Activated CD8-positive, alpha-beta memory T cell treated with anti-CD3 and anti-CD28 coated beads for 4 hours (primary cell): ENCODE measurements at regions not wholly inside any gene's neighbourhood (a gene's known extent, or its start where the extent isn't known, plus 50 kb on each side); places are given as distances from the start of the nearest gene placed in this dataset.

Source experiments
- DNase-seq, 2 donors: peaks; one replicate each; pipeline ENCODE4 v3.0.0-alpha.2; 2020; ENCODE audit warnings: low read depth in 2 of 2

DNA sequence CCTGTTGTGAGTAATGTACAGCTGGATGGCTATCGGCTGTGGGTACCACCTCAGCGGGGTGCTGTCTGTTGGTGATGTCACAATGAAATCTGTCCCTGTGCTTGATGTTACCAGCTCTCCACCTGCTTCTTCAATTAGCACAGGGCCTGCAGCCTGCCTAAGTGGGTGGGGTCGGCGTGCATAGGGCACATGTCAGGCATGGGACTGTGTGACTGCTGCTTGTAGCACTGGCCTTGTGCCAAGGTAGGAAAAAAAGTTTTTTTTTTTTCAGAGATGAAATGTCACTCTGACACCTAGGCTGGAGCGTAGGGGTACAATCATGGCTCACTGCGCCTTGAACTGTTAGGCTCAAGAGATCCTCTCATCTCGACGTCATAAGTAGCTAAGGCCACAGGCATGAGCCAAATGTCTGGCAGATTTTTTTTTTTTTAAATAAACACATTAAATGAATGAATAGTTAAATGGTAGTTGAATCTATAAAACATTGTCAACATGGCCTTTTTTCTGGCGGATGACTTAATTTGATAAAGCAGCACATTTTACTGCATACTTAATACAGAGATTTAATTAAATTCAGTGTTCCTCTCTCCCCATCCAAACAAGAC, 222.5 kb downstream of the NXNL2 start:
- DNase-seq, result no peak

DNA sequence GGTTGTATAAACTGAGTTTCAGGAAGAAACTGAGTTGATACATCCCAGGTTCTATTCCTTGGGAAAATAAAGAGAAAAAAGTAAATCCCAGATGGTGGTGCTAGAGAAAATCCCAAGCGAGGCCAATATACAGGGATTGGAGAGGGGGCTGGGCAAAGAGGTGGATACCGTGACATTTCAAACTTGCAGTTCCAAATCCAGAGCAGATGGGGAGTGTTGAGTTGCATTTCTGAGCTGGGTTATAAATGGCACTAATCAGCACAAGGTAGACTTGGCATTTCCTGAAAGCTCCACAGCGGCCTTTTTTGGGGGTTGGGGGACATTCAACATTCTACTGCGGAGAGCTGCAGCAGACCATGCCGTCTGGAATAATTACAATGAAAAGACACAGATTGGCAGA, 224.4 kb downstream of the NXNL2 start:
- DNase-seq, result no peak

DNA sequence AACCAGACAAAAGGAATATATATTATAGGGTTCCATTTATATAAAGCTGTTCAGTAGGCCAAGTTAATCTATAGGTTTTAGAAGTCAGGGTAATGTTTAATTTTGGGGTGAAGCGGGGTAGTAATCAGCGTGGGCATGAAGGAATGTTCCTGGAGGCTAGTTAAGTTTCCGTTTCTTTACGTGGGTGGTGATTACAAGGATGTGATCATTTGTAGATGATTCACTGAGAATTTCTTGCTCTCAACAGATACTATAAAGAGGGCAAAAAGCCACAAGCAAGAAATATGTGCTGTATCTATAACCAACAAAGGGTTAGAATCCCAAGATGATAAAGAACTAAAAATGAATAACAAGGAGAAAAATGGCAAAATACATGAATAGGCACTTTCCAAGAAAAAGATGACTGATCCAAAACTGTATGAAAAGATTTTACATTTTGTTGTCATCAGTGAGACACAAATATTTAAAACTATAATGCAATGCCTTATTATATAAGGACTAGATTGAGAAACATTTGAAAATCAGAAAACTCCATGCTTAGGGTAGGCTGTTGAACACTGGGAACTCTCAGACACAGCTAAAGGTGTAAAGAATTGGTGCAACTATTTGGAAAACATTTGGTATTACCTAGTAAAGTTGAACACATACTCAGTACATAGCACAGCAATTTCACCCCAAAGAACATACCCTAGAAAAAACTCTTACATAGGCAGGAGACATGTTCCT, 224.3 kb upstream of the S1PR3 start:
- no peak for DNase-seq

DNA sequence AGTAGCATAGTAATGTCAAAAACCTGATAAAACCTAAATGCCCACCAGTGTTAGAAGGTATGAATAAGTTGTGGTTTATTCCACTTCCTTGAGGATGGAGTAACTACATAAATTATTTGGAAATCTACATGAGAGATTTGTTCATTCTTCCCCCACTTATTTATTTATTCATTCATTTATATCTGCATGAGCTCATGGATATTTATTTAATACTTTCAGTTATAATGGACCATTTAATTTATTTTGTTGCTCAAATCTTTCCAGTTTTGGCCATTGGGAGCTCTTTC, 223.8 kb upstream of the S1PR3 start:
- DNase-seq, result no peak

DNA sequence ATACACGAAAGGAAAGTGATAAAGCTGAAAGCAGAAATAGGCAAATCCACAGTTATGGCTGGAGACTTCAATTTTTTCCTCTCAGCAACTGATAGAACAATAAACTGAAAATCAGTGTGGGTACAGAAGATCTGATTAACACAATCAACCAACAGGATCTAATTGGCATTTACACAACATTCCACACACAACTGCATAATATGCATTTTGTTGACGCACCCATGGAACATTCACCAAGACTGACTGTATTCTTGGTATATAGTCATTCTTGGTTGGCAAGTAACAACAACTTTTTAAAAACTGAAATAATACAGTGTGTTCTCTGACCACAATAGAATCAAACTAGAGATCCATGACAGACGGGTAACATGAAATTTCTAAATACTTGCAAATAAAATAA, 218.7 kb upstream of the S1PR3 start:
- DNase-seq, result no peak

DNA sequence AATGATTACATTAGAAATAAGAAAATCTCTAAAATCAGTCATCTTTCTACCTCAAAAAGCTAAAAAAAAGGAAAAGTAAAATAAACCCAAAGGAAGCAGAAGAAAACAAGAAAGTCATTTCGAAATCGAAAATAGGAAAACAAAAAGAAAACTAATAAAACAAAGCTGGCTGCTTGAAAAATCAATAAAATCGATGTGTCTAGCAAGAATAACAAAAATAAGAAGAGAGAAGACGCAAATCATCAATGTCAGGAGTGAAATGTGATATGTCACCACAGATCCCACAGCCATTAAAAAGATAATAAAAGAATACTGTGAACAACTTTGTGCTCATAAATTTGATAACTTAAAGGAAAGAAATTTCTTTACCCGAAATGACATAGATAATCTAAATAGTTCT, 218.1 kb upstream of the S1PR3 start:
- no peak for DNase-seq

DNA sequence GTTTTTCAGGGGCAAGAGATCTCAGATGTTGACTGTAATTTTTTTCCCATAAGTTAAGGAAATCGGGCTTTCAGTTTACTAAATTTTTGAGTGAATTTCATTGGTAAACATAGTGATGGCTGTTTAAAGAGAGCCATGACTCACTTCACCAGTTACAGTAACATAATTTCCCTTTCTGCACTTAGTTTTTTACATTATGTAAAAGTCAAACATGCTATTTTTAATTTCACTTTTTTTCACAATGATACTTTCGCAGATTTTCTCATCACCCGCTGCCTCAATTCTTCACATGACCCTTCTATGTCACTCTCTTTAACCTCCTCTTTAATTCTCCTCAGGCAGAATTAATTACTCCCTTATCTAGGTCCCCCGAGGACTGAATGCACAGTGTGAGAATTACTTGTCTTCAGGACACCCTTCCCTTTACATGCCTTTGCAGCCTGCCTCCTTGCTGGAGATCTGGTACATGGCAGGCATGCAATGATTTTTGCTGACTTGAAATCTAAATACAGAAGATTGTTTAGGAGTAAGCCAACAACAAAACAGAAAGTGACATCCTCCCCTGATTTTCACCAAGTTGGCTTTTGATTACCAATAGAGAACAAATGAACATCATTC, 217.5 kb upstream of the S1PR3 start:
- DNase-seq, result no peak

DNA sequence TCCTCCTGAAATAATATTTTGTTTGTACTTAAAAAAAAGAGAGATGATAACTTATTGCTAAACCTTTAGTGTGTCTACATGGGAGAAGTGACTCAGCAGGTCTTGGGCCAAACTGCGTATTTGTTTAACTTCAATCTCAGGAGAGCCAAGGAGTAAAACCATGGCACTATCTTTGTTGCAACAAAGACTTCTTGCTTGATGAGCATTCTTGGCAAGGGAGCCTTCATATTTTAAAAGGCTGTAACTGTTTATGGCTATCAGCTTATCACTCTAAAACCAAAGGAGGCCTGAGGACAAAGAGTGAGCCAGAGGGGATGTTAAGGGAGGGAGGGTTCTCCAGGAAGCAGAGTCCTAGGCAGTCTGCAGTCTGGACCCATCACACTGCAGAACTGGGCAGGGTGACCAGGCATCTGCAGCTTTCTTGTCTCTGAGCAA, 216.2 kb upstream of the S1PR3 start:
- DNase-seq, result no peak

DNA sequence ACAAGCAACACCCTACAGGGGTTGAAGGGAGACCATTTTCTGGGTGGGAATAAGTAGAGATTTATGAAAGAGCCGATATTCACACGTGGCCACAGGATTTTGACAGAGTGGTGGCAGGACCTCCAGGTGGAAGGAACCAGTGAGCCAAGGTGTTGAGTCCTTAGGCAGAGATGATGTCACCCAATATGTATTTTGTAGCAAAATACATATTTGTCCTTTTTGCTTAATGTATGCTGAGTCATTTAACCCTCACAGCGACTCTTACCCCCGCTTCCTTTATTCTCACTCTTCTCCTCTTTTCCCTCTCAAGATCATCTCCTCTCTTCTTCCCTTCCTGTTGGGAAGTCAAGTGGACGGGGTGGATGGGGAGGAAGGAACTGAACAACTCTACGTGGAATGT, 215.7 kb upstream of the S1PR3 start:
- DNase-seq, result no peak

DNA sequence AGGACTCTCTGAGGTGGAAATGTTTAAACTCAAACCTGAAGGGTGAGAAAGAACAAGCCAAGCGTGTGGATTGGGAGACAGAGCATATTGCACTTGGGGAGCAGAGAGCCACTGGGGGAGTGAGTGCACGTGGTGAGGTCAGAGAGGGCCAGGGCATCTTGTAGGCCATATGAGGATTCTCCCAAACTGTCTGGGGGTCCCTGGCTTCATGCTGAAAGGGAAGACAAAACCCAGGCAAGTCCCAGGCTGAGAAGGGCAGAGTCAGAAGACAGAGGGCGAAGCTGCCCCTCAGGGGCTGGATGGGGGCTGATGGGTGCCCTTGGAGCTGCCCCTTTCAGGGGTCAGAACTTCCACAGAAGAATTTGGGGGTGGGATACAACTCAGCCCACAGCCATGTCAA, 215.3 kb upstream of the S1PR3 start:
- no peak for DNase-seq

DNA sequence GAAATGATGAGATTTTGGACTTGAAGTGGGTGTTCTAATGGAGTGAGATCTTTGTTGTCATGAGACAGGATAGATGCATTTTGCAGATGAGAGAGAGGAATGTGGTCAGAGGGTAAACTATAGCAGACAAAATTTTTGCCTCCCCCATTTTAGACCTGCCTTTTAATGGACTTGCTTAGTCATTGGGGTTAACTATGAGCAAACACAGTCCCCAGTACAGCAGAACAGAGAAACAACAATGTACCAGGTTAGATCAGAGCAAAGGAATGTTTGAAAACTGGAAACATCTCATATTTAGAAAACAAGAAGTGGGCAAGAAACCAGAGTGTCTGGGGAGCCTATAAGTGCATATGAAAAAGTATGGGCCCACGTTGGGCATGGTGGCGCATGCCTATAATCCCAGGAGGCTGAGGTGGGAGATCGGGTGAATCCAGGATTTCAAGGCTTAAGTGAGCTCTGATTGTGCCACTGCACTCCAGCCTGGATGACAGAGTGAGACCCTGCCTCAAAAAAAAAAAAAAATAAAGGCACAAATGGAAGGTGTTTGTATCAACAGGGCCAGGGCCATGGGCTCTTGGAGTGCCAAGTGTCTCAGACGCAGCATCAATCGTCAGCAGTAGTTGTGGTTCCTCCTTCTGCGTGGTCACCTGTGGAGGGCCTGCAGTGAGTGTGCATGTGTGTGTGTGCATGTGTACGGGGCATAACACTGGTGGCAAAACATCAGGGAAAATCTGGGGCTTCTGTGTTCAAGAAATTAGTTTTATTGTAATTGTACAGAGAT, 214.4 kb upstream of the S1PR3 start:
- no peak for DNase-seq

DNA sequence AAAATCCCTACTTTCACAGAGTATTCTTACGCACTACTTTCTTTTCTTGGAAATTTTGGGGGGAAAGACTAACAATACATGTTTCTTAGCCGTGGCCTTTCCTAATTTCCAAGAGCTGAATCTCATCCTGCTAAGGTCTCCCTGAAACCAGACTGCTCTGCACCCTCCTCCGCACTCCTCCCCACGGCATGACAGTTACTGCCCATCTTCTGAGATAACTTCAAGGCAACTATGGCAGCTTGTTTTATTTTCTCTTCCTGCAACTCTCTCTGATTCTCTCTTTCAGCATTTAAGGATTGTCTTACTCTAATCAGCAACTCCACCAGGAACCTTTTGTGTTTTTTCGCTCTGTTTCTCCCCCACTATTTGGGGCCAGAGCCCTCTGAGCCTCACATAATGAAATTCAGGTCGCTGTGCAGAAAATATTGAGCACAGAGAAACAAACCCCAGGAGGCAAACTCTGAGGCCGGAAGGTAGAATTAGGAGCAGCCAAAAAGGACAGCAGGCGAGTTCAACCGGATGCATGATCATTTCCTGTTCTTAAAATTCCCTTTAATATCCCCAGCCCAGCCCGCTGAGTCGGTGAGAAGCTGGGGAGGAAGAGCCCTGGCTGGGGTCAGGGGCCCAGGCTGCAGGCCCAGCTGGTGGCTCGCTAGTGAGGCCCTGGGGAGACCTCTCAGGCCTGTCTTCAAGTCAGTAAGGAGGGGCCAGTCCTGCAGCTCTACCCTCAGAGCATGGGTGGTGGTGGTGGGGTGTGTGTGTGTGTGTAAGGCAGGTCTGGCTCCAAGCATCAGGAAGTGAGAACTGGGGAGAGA, 213.6 kb upstream of the S1PR3 start:
- no peak for DNase-seq

DNA sequence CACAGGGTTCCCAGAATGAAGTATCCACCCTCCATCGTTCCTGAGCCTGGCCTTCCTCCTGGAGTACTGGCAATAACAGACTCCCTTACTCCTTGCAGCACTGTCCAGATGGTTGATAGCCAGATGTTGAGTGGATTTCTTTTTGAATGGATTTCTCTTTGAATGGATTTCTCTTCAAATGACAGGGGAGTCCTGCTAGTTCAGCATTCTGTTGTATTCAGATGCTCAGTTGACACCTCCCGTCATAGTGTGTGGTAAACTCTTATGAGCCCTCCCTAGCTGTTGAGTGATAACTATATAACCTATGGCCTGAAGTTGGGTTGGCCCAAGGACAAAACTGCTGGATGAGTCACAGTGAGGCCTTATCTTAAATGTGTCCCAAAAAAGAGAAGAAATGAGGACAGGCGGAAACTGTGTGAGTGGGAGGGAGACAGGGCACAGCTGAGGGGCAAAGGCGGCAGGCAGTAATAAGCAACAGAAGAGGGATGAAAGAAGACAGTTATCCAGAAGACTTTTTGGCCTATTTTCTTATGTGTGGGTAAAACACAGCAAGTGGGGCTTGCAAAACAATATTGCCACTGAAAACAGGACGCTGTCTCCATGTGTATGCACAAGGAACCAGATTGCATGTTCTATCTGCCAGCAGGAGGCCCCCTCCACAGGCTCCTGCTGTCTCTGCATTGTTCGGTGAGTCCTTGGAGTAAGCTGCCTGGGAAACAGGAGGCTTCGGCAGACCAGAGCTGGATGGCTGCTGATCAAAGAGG, 209.5 kb upstream of the S1PR3 start:
- DNase-seq, result no peak

DNA sequence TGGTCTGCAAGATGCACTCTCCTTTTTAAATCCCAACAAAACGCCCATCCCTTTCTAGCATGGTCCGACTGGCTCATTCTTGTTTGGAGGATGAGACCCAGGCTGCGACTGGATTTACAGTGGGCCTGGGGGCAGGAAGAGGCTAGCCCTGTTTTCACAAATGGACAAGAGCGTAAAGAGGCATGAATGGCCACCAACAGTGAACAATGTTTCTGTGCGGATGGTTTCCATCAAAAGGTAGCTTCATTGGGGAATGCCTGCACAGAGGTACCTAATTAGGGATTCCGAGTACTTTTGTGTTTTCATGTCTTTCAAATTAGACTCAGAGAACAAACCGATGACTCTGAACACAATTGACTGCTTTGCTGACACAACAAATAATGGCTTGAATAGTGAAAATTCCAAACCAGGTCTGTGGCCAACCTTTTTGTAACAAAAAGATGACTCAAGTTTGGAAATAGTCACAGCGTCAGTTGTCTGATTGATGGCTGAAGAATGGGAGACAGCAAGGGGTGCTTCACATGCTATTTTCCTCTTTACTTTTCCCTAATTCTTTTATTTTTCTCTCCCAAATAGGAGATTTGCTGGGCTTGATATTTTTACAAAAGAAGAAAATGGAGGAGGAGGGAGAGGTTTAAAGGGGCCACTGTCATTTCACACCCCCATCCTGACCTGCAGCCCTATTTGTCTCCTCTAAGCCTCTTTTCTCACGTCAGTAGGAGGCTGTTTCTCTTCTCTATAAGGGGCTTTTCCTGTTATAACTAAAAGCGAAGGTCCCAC, 208.1 kb upstream of the S1PR3 start:
- no peak for DNase-seq

DNA sequence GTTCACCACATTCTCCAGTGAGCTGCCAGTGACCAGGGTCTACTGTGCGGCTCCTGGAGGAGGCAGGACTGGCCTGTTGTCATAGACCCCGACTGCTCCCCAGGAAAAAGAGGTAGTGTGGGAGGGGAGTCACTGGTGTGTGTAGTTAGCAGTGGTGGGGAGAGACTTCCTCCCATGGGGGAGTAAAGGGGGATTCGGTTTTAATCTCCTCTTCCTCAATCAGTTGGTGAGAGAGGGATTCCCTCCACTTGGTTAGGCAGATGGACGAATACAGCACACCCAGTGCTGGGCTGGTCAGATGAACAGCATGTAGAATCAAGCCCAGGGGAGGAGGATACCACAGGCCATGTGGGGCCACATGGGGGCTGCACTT, 207.6 kb upstream of the S1PR3 start:
- DNase-seq, result no peak

DNA sequence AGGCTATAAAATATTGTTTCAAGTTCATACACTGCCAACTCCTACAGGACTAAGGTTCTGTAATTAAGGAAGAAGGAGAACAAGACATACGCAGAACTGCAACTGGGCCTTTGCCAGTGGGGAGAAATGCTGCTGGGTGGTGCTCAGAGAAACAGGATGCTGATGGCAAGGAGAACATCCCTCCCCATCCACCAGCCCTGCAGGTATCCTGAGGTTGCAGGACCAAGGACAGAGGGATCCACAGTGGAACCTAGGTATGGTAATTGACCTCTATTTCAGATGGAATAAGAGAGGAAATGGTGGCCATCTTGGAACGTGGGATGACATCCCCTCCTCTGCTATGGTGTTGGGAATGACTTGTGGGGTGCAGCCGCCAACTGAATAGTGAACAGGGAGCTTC, 206.3 kb upstream of the S1PR3 start:
- no peak for DNase-seq

DNA sequence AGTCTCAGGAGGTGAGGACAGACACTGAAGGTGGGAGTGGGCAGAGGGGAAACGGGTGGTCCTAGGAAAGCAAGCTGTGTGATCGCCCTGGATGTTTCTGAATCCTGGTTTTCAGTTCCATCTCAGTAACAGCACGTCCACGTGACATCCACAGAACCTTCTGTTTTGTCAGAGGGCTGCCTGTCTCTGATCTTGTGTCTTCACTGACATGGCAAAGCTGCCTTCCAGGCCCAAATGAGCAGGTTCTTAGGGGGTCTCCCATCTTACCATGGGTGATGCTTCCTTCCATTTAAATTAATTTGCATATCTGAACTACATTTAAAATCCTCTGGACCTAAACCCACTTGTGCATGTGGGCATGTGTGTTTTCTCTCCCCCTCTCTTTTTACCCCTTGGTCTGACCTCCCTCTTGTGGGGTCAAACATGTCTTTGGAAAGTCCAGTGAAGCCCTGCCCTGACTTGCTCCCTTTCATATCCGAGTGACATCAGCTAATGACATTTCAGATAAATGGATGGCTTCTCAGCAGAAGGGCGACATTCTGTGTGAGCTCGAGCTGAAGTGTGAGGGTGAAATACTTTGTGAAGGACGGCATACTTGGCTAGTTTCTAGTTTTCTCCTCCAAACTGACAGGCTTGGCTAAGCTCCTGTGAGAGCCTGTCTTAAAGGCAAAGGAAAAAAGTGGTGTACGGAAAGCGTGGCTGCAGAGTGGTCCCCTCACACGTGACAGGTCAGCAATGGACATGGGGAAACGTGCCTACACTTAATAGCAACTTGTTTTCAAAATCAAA, 204.8 kb upstream of the S1PR3 start:
- DNase-seq, result no peak

DNA sequence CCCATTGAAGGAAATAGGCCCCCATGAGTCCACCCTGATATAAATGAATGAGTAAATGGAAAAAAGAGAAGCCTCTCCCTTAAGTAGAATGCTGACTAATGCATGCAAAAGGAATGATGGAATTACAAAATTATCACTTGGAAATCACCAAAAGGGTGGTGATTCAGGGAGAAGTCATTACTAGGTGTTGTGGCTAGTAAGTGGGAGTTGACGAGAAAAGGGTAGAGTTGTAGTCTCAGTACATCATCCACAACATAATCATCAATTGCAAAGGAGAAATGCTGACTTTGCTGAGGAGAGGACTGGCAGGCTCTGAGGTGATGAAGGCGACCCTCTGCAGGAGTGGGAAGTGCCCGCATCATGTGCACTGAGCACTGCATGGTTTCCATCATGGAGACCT, 201.5 kb upstream of the S1PR3 start:
- DNase-seq, result no peak

DNA sequence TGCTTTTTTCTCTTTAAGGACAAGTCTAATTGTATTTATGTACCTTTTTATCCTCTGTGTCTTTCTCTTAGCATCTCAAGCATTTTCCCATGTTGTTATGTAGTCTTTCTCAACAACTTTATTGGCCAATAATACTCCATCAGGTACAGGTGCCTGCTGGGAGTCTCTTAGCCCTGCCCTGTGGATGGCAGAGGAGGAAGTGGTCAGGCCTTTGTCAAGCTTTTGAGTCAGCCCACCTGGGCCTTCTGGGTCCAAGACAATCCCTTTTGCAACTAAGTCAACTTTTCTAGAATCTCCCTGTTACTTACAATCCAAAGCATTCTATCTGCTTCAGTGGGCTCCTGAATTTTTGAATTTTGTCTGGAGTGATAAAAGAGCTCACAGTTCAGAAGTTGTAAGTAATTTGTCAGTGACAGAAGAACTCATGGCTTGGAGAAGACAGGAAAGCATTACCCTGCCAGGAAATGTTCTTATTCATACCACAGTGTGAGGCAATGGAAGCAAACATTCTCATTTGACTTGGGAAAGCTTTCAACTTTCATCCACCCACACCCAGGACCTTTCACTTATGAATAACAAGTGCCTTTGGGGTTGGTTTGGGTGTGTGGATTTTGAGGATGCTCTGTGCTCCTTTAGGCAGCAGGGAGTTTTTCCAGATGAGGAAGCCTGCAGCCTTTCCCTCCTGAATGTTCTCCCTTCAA, 200.0 kb upstream of the S1PR3 start:
- DNase-seq, result no peak
